ENCODE measurements at regions not wholly inside any gene's neighbourhood (a gene's known extent, or its start where the extent isn't known, plus 50 kb on each side); places are given as distances from the start of the nearest gene placed in this dataset.

DNA sequence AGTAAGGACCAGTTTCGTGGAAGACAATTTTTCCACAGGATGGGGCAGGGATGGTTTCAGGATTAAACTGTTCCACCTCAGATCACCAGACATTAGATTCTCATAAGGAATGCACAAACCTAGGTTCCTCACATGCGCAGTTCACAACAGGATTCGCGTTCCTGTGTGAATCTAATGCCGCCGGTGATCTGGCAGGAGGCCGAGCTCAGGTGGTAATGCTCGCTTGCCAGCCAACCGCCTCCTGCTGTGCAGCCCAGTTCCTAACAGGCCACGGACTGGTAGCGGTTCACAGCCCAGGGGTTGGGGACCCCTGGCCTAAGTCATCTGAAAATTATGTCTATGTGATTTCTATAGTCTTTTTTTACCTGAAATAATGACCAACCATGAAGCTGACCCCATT, 217.5 kb downstream of the TMEM200A start:
- Mint-ChIP-seq H3K36me3 (no peaks in the 10 kb centered on the region), H3K27me3 (ENCODE audit: low read depth) (no peaks in the 10 kb centered on the region), H3K4me1 (peaks cover 2% of the 10 kb centered on the region)

DNA sequence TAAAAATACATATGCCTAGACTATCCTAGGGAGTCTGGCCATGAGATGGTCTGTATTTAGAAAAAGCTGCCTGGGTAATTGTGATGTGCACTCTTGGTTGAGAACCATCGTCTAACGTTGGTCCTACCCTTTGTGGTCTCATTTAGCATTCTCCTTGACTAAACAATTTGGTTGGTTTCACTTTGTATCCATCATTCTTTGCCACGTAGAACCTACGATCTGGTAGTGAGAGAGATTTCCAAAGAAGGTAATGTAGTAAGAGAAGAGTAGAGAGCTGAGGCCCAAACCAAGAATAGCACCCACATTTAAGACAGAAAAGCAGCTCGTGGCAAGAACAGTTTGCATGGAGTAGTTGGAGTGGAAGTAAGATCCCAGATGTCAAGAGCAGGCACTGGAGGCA, 219.8 kb downstream of the TMEM200A start:
- Mint-ChIP-seq H3K27ac (no peak overlapping the region), H3K27me3 (ENCODE audit: low read depth) (no peaks in the 10 kb centered on the region), H3K4me1 (peaks cover 2% of the 10 kb centered on the region), H3K4me3 (no peak overlapping the region), H3K9me3 (no peaks in the 10 kb centered on the region), H3K36me3 (no peaks in the 10 kb centered on the region)
- no peak for DNase-seq (ENCODE audit: low spot score in 2 of 2, unreplicated experiment in 2 of 2)
- TF ChIP-seq, protein P1, sequence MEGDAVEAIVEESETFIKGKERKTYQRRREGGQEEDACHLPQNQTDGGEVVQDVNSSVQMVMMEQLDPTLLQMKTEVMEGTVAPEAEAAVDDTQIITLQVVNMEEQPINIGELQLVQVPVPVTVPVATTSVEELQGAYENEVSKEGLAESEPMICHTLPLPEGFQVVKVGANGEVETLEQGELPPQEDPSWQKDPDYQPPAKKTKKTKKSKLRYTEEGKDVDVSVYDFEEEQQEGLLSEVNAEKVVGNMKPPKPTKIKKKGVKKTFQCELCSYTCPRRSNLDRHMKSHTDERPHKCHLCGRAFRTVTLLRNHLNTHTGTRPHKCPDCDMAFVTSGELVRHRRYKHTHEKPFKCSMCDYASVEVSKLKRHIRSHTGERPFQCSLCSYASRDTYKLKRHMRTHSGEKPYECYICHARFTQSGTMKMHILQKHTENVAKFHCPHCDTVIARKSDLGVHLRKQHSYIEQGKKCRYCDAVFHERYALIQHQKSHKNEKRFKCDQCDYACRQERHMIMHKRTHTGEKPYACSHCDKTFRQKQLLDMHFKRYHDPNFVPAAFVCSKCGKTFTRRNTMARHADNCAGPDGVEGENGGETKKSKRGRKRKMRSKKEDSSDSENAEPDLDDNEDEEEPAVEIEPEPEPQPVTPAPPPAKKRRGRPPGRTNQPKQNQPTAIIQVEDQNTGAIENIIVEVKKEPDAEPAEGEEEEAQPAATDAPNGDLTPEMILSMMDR (IDR thresholded peaks at IDR 0.05; ENCODE audit: unreplicated experiment) = no peak

More for the DNA sequence above, 217.5 kb downstream of the TMEM200A start:
- no peak for DNase-seq (ENCODE audit: low spot score in 2 of 2, unreplicated experiment in 2 of 2)
- TF ChIP-seq, protein P1 (IDR thresholded peaks at IDR 0.05; ENCODE audit: unreplicated experiment) = no peak
- Mint-ChIP-seq H3K4me3 (no peak overlapping the region), H3K27ac (no peak overlapping the region), H3K9me3 (no peaks in the 10 kb centered on the region)

DNA sequence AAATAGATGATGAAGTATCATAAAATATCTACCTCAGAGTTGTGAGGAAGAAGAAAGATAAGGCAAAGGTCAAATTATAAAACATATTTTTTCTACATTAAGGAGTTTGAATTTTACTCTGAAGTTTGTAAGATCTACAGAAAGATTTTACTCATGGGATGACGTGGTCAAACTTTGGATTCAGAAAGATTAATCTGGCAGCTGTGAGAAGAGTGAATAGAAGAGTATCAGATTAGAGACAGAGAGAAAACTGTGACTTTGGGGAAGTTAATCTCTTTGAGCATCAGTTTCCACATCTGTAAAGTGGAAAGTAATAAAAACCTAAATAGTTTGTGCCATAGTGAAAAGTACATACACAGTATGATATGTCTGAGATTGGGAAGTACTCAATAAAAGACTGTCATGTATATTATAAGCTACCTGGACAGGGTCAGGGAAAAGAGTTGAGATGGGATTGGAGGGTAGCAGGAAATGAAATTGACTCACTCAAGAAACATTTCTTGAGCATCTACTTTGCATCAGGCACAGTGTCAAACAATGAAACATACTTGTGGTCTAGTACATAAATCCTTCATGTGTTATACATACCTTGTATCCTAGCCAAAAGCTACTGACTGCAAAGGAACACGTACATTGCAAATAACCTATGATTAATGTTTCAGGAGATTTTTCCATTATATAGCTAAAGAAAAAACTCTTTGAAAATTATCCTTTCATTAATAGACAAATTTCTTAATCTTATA, 222.1 kb downstream of the TMEM200A start:
- Mint-ChIP-seq H3K4me1 (no peaks in the 10 kb centered on the region), H3K27ac (no peak overlapping the region), H3K36me3 (no peaks in the 10 kb centered on the region), H3K9me3 (peaks cover 16% of the 10 kb centered on the region), H3K27me3 (ENCODE audit: low read depth) (no peaks in the 10 kb centered on the region), H3K4me3 (no peak overlapping the region)
- TF ChIP-seq, protein P1 (IDR thresholded peaks at IDR 0.05; ENCODE audit: unreplicated experiment) = no peak
- DNase-seq (ENCODE audit: low spot score in 2 of 2, unreplicated experiment in 2 of 2) = no peak

DNA sequence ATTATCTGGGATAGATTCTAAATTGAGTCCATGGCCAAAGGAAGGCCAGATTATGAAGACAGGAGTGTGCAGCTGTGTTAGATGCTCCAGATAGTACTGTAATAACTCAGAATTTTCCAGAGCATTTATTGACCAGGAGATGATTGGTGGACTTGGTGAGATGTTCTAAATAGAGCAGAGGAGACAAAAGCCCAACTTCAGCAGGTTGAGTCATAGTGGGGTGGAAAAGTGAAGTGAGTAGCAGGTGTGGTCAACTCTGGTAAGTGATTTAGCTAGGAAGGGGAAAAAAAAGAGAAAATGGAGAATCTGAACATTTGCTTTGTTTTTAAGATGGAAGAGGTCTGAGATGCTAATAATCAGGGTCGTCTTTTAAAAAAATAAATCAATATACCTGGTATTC, 227.4 kb downstream of the TMEM200A start:
- no peaks in the 10 kb centered on the region for H3K36me3 Mint-ChIP-seq

DNA sequence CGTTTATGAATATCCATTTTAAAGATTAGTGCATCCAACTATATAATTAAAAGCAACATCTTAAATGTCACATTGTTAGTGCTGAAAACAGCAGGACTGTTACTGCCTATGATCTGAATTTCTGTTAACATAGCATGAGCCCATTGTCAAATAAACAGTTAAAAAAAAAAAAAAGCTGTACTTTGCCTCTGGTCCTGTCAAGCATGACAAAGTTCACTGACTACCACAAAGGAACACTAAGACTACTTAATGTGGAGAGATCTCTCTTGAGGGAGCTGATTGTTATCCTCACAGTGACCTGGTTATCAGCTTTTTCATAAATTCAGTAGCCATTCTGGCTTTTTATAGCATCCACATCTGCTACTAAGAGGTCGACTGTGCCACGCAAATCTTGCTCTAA, 228.1 kb downstream of the TMEM200A start:
- Mint-ChIP-seq H3K4me1 (peaks cover 19% of the 10 kb centered on the region), H3K9me3 (peaks cover 16% of the 10 kb centered on the region), H3K27ac (no peak overlapping the region), H3K36me3 (no peaks in the 10 kb centered on the region), H3K27me3 (ENCODE audit: low read depth) (no peaks in the 10 kb centered on the region), H3K4me3 (no peak overlapping the region)
- TF ChIP-seq, protein P1 (IDR thresholded peaks at IDR 0.05; ENCODE audit: unreplicated experiment) = no peak
- no peak for DNase-seq (ENCODE audit: low spot score in 2 of 2, unreplicated experiment in 2 of 2)

More for the DNA sequence above, 227.4 kb downstream of the TMEM200A start:
- Mint-ChIP-seq H3K27me3 (ENCODE audit: low read depth) (no peaks in the 10 kb centered on the region), H3K27ac (no peak overlapping the region), H3K4me1 (peaks cover 15% of the 10 kb centered on the region), H3K4me3 (no peak overlapping the region), H3K9me3 (peaks cover 16% of the 10 kb centered on the region)
- no peak for DNase-seq (ENCODE audit: low spot score in 2 of 2, unreplicated experiment in 2 of 2)
- TF ChIP-seq, protein P1 (IDR thresholded peaks at IDR 0.05; ENCODE audit: unreplicated experiment) = no peak

All from mesothelial cell of epicardium (in vitro differentiated cells).